Endothelial cell of umbilical vein (primary cell): ENCODE measurements at regions not wholly inside any gene's neighbourhood (a gene's known extent, or its start where the extent isn't known, plus 50 kb on each side); places are given as distances from the start of the nearest gene placed in this dataset.

Experiments used
- BruUV-seq: library from RNA; stranded (reverse); fragments of 400-500 nt; replicated peaks from 2 replicates; lab custom pipeline; 2021; lab: Mats Ljungman, UMichigan
- CTCF ChIA-PET: fragments of 300-600, 350-600 bp; sonication (Branson Sonifier 250); formaldehyde crosslinking; loops from one replicate; lab custom pipeline; 2021; ENCODE audit warnings: antibody characterized with exemption, inconsistent platforms; lab: Charles Lee
- POLR2A ChIA-PET: fragments of 300-600, 350-600 bp; sonication (Branson Sonifier 250); formaldehyde crosslinking; loops from one replicate; lab custom pipeline; 2021; ENCODE audit warnings: antibody characterized with exemption, inconsistent platforms; lab: Charles Lee
- DNase-seq: peaks from one replicate; pipeline ENCODE4 v3.0.0-alpha.2; 2011; ENCODE audit warnings: low read depth, low spot score
- FAIRE-seq: peaks from 2 replicates; lab custom pipeline; 2011; peaks lifted over from hg19 to GRCh38; lab: Jason Lieb, UNC
- H2AFZ ChIP-seq: 2 replicates; pipeline ENCODE4 v1.6.0; 2012; ENCODE audit warnings: low read depth, low read length, control low read depth, inconsistent platforms
- H3K27ac ChIP-seq: 2 replicates; pipeline ENCODE4 v1.5.1; 2011; ENCODE audit warnings: low read depth, mild to moderate bottlenecking, control low read depth, low read length, moderate library complexity; ENCODE audit not compliant: insufficient read depth
- H3K27me3 ChIP-seq, 2 experiments: 2 replicates each; pipeline versions ENCODE4 v1.6.0 to v1.6.1; 2011; ENCODE audit warnings: low read length in 2 of 2, mixed read lengths in 1 of 2; ENCODE audit not compliant: control insufficient read depth in 2 of 2, insufficient read depth in 2 of 2
- H3K36me3 ChIP-seq, 2 experiments: 2 replicates in 1 of 2; 3 replicates in 1 of 2; pipeline ENCODE4 v1.5.1; 2011; ENCODE audit warnings: low read length in 2 of 2, mild to moderate bottlenecking in 1 of 2, moderate library complexity in 1 of 2; ENCODE audit not compliant: control insufficient read depth in 2 of 2, insufficient read depth in 2 of 2; ENCODE audit errors: extremely low read depth in 1 of 2
- H3K4me1 ChIP-seq: 3 replicates; pipeline ENCODE4 v1.5.1; 2011; ENCODE audit warnings: mild to moderate bottlenecking, low read length; ENCODE audit not compliant: control insufficient read depth, insufficient read depth; ENCODE audit errors: extremely low read depth
- H3K4me2 ChIP-seq: 2 replicates; pipeline ENCODE4 v1.6.1; 2011; ENCODE audit warnings: low read length, control low read depth, mixed read lengths; ENCODE audit not compliant: insufficient read depth
- H3K4me3 ChIP-seq, 3 experiments: fragments of 200-600 bp in 1 of 3; sonication (generic), shearing (Covaris generic) in 1 of 3; replicated peaks in 1 of 3; 2 replicates each; pipeline ENCODE4 v1.5.1; 2011 to 2016; ENCODE audit warnings: control low read depth in 3 of 3, low read length in 3 of 3, mild to moderate bottlenecking in 2 of 3, inconsistent platforms in 1 of 3, low read depth in 1 of 3, moderate library complexity in 1 of 3; ENCODE audit not compliant: insufficient read depth in 1 of 3
- H3K79me2 ChIP-seq: 2 replicates; pipeline ENCODE4 v1.6.0; 2012; ENCODE audit warnings: low read length, inconsistent platforms; ENCODE audit not compliant: control insufficient read depth, insufficient read depth
- H3K9ac ChIP-seq: replicated peaks from 2 replicates; pipeline ENCODE3; 2011; ENCODE audit warnings: low read length, control low read depth; ENCODE audit not compliant: insufficient read depth; ENCODE audit errors: extremely low read depth
- H3K9me1 ChIP-seq: replicated peaks from 3 replicates; pipeline ENCODE4 v1.6.0; 2011; ENCODE audit warnings: mild to moderate bottlenecking, low read length; ENCODE audit not compliant: control insufficient read depth, insufficient read depth; ENCODE audit errors: extremely low read depth
- H3K9me3 ChIP-seq: replicated peaks from 2 replicates; pipeline ENCODE4 v1.5.1; 2012; ENCODE audit warnings: low read length, inconsistent platforms; ENCODE audit not compliant: control insufficient read depth, insufficient read depth
- H4K20me1 ChIP-seq: replicated peaks from 2 replicates; pipeline ENCODE3; 2011; ENCODE audit warnings: mild to moderate bottlenecking, low read length; ENCODE audit not compliant: control insufficient read depth, insufficient read depth; ENCODE audit errors: extremely low read depth
- EZH2 ChIP-seq: IDR thresholded peaks from 2 replicates; pipeline ENCODE4 v1.6.1; 2012; ENCODE audit warnings: borderline replicate concordance, low read depth, mild to moderate bottlenecking, moderate library complexity, low read length, inconsistent platforms; ENCODE audit not compliant: severe bottlenecking
- FOS ChIP-seq: IDR thresholded peaks from 2 replicates; pipeline ENCODE4 v1.6.1; 2011; ENCODE audit warnings: mild to moderate bottlenecking, low read length, moderate library complexity, borderline replicate concordance; ENCODE audit not compliant: insufficient read depth
- GATA2 ChIP-seq: IDR thresholded peaks from 2 replicates; pipeline ENCODE4 v1.7.0; 2011; ENCODE audit warnings: low read depth, mild to moderate bottlenecking, moderate library complexity, mixed read lengths, low read length; ENCODE audit not compliant: insufficient read length, insufficient read depth
- JUN ChIP-seq: IDR thresholded peaks from 2 replicates; pipeline ENCODE4 v1.6.1; 2011; ENCODE audit warnings: borderline replicate concordance, low read depth; ENCODE audit not compliant: insufficient read length, insufficient read depth
- MYC ChIP-seq: IDR thresholded peaks from one replicate; pipeline ENCODE4 v1.6.1; 2011; ENCODE audit warnings: mild to moderate bottlenecking, low read depth, low read length
- POLR2AphosphoS5 ChIP-seq: IDR thresholded peaks from 2 replicates; pipeline ENCODE4 v1.6.1; 2012; ENCODE audit warnings: low read depth, mild to moderate bottlenecking, control low read depth, low read length, moderate library complexity; ENCODE audit not compliant: insufficient read depth
- dilution Hi-C: fragments of 300-500 bp; cut with MboI; formaldehyde crosslinking; loops from one replicate; pipeline ENCODE4 v1.15.0; 2019; ENCODE audit warnings: low sequenced_read_pairs; ENCODE audit not compliant: extremely low pct_ligation_motif_present
- intact Hi-C: fragments of 100-400 bp; cut with micrococcal nuclease; formaldehyde crosslinking; loops from one replicate; pipeline ENCODE4 v1.10.0; 2022
- TF ChIP-seq, protein P1 (sequence below), 2 donors: IDR thresholded peaks; 1 replicate in 1 of 2; 2 replicates in 1 of 2; pipeline ENCODE4 v1.5.1; 2011; ENCODE audit warnings: low read length in 2 of 2, mild to moderate bottlenecking in 2 of 2, moderate library complexity in 2 of 2, control low read depth in 1 of 2, inconsistent platforms in 1 of 2, low read depth in 1 of 2; ENCODE audit not compliant: insufficient read depth in 1 of 2; ENCODE audit errors: extremely low read depth in 1 of 2

DNA sequence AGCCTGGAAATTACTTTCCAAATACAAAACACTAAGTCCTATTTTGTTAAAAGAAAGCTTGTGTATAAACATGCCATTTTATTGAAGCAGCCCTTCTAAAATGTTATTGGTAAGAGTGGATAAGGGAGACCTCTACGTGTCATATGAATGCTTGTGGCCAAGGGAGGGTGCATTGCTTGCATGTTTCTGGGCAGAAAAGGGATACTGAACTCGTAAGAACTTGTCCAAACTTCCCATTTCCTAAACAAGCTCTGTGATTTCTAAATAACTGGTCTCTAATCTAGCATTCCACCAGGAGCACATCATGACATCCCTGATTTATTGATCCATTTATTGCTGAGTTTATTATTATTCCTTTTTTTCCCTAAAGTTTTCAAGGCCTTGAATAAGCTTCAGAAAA is 474.1 kb downstream of the CD109 start:
- Histone ChIP-seq H3K79me2 (no peaks in the 10 kb centered on the region), H3K4me1 (no peaks in the 10 kb centered on the region), H4K20me1 (no peaks in the 10 kb centered on the region), H3K27me3 (no peaks in the 10 kb centered on the region), H3K9ac (no peak overlapping the region), H3K4me3 (no peak overlapping the region), H3K9me1 (no peaks in the 10 kb centered on the region), H3K9me3 (no peaks in the 10 kb centered on the region), H2AFZ (no peak overlapping the region), H3K36me3 (no peaks in the 10 kb centered on the region), H3K4me2 (no peak overlapping the region), H3K27ac (no peak overlapping the region)
- intact Hi-C loops: no loop called here
- no peak for TF ChIP-seq MYC
- no peak for TF ChIP-seq EZH2
- TF ChIP-seq POLR2AphosphoS5: no peak
- TF ChIP-seq JUN: no peak
- no peak for TF ChIP-seq GATA2
- TF ChIP-seq, protein P1, sequence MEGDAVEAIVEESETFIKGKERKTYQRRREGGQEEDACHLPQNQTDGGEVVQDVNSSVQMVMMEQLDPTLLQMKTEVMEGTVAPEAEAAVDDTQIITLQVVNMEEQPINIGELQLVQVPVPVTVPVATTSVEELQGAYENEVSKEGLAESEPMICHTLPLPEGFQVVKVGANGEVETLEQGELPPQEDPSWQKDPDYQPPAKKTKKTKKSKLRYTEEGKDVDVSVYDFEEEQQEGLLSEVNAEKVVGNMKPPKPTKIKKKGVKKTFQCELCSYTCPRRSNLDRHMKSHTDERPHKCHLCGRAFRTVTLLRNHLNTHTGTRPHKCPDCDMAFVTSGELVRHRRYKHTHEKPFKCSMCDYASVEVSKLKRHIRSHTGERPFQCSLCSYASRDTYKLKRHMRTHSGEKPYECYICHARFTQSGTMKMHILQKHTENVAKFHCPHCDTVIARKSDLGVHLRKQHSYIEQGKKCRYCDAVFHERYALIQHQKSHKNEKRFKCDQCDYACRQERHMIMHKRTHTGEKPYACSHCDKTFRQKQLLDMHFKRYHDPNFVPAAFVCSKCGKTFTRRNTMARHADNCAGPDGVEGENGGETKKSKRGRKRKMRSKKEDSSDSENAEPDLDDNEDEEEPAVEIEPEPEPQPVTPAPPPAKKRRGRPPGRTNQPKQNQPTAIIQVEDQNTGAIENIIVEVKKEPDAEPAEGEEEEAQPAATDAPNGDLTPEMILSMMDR (IDR thresholded peaks at IDR 0.05; ENCODE audit: extremely low read depth in 1 of 2, insufficient read depth in 1 of 2, low read depth in 1 of 2, low read length in 2 of 2): no peak
- no peak for TF ChIP-seq FOS
- DNase-seq (no peak), FAIRE-seq (no peak)
- CTCF ChIA-PET: interaction anchor here (1.1 to 2.5 kb wide), 2 partner anchors 13 to 1039 kb away, joined by 5 to 7 read pairs; no protein-coding TSS in a partner anchor
- POLR2A ChIA-PET: no interaction called here
- dilution Hi-C loops: no loop called here
- no TSS peak for BruUV-seq
